Fibroblast of the conjunctiva (primary cell): ENCODE measurements at regions not wholly inside any gene's neighbourhood (a gene's known extent, or its start where the extent isn't known, plus 50 kb on each side); places are given as distances from the start of the nearest gene placed in this dataset.
"Not testable (repeated sequence)": the region's sequence is repeated elsewhere in the genome, so short reads cannot be mapped to it uniquely, and the experiment has no call there.

Source experiments
- DNase-seq: peaks from one replicate; pipeline ENCODE4 v3.0.0-alpha.2; 2010; ENCODE audit warnings: low read depth

DNA sequence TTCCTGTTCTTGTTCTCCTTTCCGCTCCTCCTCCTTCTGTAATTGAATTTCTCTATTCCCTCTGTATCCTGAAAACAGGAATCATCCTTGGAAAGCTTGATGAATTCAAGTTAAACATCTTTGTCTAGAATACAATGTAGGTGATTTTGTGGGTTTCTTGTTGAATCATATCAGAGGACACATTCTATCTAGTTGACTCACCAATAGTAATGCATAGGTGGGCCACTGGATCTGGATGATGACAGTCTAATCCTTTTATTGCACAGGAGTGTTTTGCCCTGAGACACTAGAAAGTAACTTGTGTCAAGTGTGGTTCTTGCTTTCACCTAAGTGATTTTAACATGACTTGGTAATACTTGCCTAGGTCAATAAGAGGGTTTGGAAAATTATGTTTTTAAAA lies 164.3 kb downstream of the RFPL4B start:
- no peak for DNase-seq

DNA sequence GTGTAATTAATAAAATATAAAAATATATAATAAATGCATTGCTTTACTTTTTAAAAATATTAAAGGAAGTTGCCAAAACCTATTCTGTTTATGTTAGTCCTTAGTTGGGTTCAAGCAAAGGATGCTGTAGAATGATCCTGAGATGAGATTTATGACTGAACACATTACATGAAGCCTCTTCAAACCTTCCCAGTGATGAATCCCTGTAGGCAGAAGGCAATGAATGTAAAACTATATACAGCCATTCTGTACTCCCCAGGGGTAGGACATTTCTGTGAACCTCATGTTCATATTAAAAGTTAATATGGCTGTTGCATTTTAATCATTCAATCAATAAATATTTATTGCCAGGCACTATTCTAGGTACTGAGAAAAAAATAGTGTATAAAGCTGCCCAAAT lies 166.0 kb downstream of the RFPL4B start:
- no peak for DNase-seq

- no peak for DNase-seq
Observed at GRCh38 chr6:112522587-112522986, 175.5 kb downstream of the RFPL4B start.

DNA sequence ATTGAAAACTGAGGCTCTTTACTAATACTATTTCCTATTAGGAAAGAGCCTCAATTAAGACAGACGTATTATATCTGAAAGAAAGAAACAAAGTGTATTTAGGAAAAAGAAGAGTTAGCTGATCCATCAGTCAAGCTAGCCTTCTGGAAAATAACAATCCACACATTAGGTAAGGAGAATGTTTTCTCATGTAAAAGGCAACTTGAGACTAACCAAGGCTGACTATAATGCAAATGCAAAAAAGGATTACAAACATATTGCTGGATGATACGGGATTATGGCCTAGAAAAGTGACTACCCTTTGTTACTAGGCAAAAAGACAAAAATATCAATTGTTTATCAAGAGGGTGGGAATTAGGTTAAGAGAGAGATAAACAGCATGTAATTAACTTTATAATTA lies 176.9 kb downstream of the RFPL4B start:
- no peak for DNase-seq

GRCh38 chr6:112525749-112526148 lies 178.6 kb downstream of the RFPL4B start:
- no peak for DNase-seq

- no peak for DNase-seq
Observed at GRCh38 chr6:112526594-112526993, 179.5 kb downstream of the RFPL4B start.

DNA sequence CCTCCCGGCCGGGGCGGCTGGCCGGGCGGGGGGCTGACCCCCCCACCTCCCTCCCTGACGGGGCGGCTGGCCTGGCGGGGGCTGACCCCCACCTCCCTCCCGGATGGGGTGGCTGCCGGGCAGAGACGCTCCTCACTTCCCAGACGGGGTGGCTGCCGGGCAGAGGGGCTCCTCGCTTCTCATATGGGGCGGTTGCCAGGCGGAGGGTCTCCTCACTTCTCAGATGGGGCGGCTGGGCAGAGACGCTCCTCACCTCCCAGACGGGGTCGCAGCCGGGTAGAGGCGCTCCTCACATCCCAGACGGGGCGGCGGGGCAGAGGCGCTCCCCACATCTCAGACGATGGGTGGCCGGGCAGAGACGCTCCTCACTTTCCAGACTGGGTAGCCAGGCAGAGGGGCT lies 181.2 kb downstream of the RFPL4B start:
- DNase-seq = not testable (repeated sequence)

DNA sequence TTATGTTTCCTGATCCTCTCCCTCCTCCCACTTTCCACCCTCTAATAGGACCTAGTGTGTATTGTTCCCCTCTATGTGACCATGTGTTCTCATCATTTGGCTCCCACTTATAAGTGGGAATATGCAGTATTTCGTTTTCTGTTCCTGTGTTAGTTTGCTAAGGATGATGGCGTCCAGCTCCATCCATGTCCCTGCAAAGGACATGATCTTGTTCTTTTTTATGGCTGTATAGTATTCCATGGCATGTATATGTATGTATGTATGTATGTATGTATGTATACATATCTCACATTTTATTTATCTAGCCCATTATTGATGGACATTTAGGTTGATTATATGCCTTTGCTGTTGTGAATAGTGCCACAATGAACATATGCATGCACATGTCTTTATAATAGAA lies 188.7 kb downstream of the RFPL4B start:
- DNase-seq = no peak

DNA sequence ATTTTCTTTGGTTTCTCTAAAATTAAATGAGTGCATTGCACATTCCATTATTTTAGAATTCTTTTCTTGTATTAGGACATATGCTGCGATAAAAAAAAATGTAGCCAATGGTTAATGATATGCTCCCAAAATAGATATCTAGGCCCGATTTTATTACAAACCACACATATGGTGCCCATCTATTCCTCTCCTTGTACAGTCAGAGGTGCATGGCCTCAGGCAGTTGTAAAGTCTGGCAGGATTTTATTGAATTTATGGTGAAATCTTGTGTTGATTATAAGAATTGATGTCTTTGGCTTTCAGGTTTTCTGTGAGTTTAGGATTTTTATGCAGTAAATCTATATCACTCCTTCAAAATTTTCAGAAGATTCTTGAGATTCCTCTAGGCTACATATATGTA lies 192.2 kb downstream of the RFPL4B start:
- DNase-seq = peak; percentile 18

- DNase-seq = not testable (repeated sequence)
Observed at GRCh38 chr6:112541847-112542246, 194.7 kb downstream of the RFPL4B start.

GRCh38 chr6:112547321-112548085 lies 200.4 kb downstream of the RFPL4B start:
- DNase-seq = peak; percentile 26

GRCh38 chr6:112549749-112550148 lies 202.6 kb downstream of the RFPL4B start:
- no peak for DNase-seq

GRCh38 chr6:112557435-112557834 lies 210.3 kb downstream of the RFPL4B start:
- no peak for DNase-seq

DNA sequence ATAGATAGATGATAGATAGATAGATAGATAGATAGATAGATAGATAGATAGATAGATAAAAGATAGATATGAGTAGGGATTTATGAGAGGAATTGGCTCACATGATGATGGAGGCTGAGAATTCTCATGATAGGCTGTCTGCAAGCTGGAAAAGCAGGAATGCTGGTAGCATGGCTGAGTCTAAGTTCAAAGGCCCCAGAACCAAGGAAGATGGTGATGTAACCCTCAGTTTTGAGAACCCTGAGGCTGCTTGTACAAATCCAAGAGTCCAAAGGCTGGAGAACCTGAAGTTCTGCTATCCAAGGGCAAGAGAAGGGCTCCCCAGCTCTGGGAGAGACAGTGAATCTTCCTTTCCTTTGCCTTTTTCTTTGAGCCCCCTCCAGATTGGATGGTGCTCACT lies 210.8 kb downstream of the RFPL4B start:
- no peak for DNase-seq

DNA sequence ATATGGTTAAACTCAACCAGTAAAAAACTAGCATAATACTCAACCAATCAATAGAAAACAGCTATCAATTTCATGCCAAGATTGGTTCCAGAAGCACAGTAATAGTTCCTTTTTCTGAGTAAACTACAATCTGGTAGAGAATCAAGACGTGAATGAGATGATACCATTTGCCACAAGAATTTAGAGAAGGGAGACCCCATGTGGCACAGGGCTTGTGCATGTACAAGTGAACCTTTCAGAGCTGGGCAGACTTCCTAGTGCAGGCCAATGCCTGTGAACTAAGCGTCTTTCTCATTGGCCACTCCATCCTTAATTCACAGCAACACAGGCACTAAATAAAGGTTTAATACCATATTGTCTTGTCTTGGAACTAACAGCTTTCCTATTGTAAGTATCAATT lies 213.5 kb downstream of the RFPL4B start:
- no peak for DNase-seq

DNA sequence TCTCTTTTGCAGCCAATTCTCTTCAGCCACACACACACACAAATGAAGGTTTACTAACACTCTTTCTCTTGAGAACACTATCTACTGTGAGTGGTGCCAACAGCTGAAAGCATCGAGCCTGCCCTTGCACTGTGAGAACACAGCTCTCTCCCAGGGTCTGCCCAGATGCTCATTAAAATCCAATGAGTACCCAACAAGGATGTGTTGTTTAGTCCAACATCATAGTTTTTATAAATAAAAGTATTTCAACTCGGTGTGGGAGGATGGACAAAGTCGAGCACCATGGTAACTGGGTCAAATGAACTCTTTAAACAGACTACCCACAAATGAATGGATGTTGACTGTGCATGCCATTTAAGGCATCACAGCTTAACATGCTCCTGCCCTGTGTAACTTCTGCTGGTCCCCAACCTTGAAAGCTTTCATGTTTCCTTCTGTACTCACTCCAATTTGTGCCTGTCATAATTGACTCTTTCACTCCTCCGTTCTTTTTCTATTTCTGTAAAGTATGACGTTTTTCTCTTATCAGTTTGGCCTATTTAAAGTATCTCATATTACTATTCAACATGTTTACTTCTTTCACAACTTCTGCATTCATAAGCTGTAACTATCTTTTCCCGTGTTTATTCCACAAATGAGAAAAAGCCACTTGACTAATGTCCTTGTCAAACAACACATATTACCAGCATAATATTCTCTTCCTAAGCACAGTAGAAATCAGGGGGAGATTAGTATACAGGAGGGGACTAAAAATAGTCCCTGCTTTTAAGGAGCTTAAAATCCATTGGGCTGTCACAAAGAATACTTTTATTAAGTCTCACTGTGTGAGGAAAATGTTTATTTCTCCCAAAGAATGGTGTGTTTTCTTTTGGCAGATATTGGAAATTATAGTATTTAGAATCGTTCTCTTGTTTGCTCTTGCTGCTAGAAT lies 215.4 kb downstream of the RFPL4B start:
- DNase-seq = no peak

- DNase-seq = no peak
Observed at GRCh38 chr6:112563368-112563767, 216.2 kb downstream of the RFPL4B start.

DNA sequence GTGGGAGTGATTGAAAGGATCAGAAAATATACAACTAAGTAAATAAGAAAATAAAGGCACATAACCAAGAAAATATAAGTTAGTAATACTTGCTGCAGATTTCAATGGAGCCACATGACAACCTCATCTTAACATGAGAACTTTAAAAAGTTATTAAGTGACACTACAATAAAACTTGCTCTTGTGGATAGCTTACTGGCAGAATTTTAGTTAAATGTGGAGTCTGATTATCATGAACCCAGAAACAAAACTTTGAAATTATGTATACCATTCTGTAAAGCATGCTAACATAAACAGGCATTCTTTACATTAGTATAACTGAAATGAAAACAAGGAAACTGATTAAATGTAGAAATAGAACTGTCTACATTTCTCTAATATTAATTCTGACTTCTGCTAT lies 220.9 kb downstream of the RFPL4B start:
- no peak for DNase-seq

DNA sequence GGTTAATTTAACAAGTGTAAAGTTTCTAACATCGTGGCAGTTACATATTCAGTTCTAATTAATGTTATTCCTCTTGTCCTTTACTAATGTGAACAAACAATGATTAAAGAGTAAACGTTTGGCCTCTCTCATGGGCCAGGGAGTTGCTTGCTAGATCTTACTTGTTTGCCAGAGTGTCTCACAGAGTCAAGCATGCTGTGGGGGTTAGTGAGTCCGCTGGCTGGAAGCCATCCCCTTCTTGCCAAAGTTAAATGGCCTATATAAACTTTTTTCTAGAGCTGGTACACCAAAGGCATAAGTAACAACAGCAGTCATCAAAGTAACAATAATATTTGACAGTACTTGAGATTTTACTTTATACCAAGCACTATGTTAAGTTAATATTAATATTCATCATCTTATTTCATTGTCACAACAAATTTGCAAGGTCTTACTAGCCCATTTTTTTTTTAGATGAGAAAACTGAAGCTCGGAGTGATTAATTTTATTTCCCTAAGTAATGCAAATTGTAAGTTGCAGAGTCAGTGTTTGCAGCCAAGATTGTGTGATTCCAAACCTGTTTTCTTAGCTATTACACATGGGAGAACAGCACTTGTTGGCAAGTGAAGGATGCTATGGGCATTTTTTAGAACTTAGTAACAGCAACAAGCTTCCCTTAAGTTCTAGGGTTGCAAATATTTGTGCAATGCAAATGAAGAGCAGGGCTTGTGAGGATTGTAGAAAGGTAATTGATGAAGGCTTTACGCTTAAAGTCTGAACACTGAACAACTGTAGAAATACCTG lies 224.5 kb downstream of the RFPL4B start:
- DNase-seq = peak; percentile 73

GRCh38 chr6:112574190-112574589 lies 227.1 kb downstream of the RFPL4B start:
- DNase-seq = no peak

GRCh38 chr6:112575309-112575834 lies 228.2 kb downstream of the RFPL4B start:
- no peak for DNase-seq

- DNase-seq = no peak
Observed at GRCh38 chr6:112576423-112576822, 229.3 kb downstream of the RFPL4B start.
